ENCODE measurements at regions not wholly inside any gene's neighbourhood (a gene's known extent, or its start where the extent isn't known, plus 50 kb on each side); places are given as distances from the start of the nearest gene placed in this dataset.
"Not testable (repeated sequence)": the region's sequence is repeated elsewhere in the genome, so short reads cannot be mapped to it uniquely, and the experiment has no call there.

- no peak for DNase-seq (ENCODE audit: low spot score)
These were observed 100.8 kb upstream of the CXorf66 start for GRCh38 chrX:140065961-140066662.

GRCh38 chrX:140064993-140065392, 99.7 kb upstream of the CXorf66 start:
- DNase-seq (ENCODE audit: low spot score) = no peak

GRCh38 chrX:140057001-140057411, 91.7 kb upstream of the CXorf66 start:
- DNase-seq (ENCODE audit: low spot score) = peak; percentile 35

GRCh38 chrX:140053846-140054245, 88.5 kb upstream of the CXorf66 start:
- no peak for DNase-seq (ENCODE audit: low spot score)

- DNase-seq (ENCODE audit: low spot score) = no peak
These were observed 85.6 kb upstream of the CXorf66 start for GRCh38 chrX:140050906-140051305.

- peak; percentile 69 for DNase-seq (ENCODE audit: low spot score)
These were observed 75.1 kb upstream of the CXorf66 start for GRCh38 chrX:140040386-140040785.

GRCh38 chrX:140038842-140039241, 73.5 kb upstream of the CXorf66 start:
- DNase-seq (ENCODE audit: low spot score) = no peak

- DNase-seq (ENCODE audit: low spot score) = no peak
These were observed 69.6 kb upstream of the CXorf66 start for GRCh38 chrX:140034916-140035315.

GRCh38 chrX:140022482-140022881, 57.2 kb upstream of the CXorf66 start:
- no peak for DNase-seq (ENCODE audit: low spot score)

GRCh38 chrX:140019134-140019533, 53.8 kb upstream of the CXorf66 start:
- not testable (repeated sequence) for DNase-seq (ENCODE audit: low spot score)
